Loucy (cell line): ENCODE measurements at regions not wholly inside any gene's neighbourhood (a gene's known extent, or its start where the extent isn't known, plus 50 kb on each side); places are given as distances from the start of the nearest gene placed in this dataset.

ENCODE experiments used
- H2AFZ ChIP-seq: fragments of 200-600 bp; sonication (generic); 2 replicates; pipeline ENCODE4 v1.6.0; 2016; ENCODE audit warnings: antibody characterized with exemption, mild to moderate bottlenecking, low read length, moderate library complexity
- H3F3A ChIP-seq: fragments of 200-600 bp; 2 replicates; pipeline ENCODE4 v1.6.0; 2016; ENCODE audit warnings: antibody characterized with exemption, low read depth, mild to moderate bottlenecking
- H3K27me3 ChIP-seq: fragments of 200-600 bp; sonication (generic); 2 replicates; pipeline ENCODE4 v1.6.1; 2014; ENCODE audit warnings: low read length, mild to moderate bottlenecking; ENCODE audit not compliant: insufficient read depth, poor library complexity, severe bottlenecking
- H3K36me3 ChIP-seq: fragments of 200-600 bp; sonication (generic); 2 replicates; pipeline ENCODE4 v1.6.1; 2016; ENCODE audit warnings: low read length; ENCODE audit not compliant: insufficient read depth
- H3K4me1 ChIP-seq: fragments of 200-600 bp; sonication (generic); 2 replicates; pipeline ENCODE4 v1.5.1; 2014; ENCODE audit warnings: low read length, mild to moderate bottlenecking; ENCODE audit not compliant: insufficient read depth, poor library complexity, severe bottlenecking
- H3K4me2 ChIP-seq: fragments of 200-600 bp; sonication (generic); 2 replicates; pipeline ENCODE4 v1.6.0; 2014; ENCODE audit warnings: antibody characterized with exemption, low read length, low read depth, mild to moderate bottlenecking; ENCODE audit not compliant: poor library complexity, severe bottlenecking
- H3K4me3 ChIP-seq: fragments of 200-600 bp; sonication (generic); 2 replicates; pipeline ENCODE4 v1.5.1; 2014; ENCODE audit warnings: low read length, mild to moderate bottlenecking, mixed read lengths; ENCODE audit not compliant: poor library complexity, severe bottlenecking
- H3K79me2 ChIP-seq: fragments of 200-600 bp; sonication (generic); 2 replicates; pipeline ENCODE4 v1.6.1; 2014; ENCODE audit warnings: low read length; ENCODE audit not compliant: insufficient read depth
- H3K9ac ChIP-seq: fragments of 200-600 bp; sonication (generic); 2 replicates; pipeline ENCODE4 v1.6.0; 2014; ENCODE audit warnings: mild to moderate bottlenecking, low read depth, low read length, moderate library complexity; ENCODE audit not compliant: poor library complexity, severe bottlenecking
- H3K9me2 ChIP-seq: fragments of 200-600 bp; sonication (generic); replicated peaks from 2 replicates; pipeline ENCODE4 v1.6.1; 2016; ENCODE audit warnings: low read depth, low read length, mixed read lengths
- H3K9me3 ChIP-seq: fragments of 200-600 bp; sonication (generic); 2 replicates; pipeline ENCODE4 v1.6.1; 2014; ENCODE audit warnings: mild to moderate bottlenecking, antibody characterized with exemption, low read length, low read depth; ENCODE audit not compliant: insufficient read depth
- H4K20me1 ChIP-seq: fragments of 200-600 bp; sonication (generic); 2 replicates; pipeline ENCODE4 v1.6.0; 2014; ENCODE audit warnings: antibody characterized with exemption, low read length, mild to moderate bottlenecking; ENCODE audit not compliant: insufficient read depth, poor library complexity, severe bottlenecking
- CTCF ChIP-seq: fragments of 200-600 bp; sonication (generic); conservative IDR thresholded peaks from 2 replicates; pipeline ENCODE4 v1.5.1; 2014; ENCODE audit warnings: mild to moderate bottlenecking, antibody characterized with exemption, low read length
- EZH2phosphoT487 ChIP-seq: fragments of 200-600 bp; IDR thresholded peaks from 2 replicates; pipeline ENCODE4 v1.6.1; 2018; ENCODE audit warnings: antibody characterized with exemption, mild to moderate bottlenecking, moderate library complexity, borderline replicate concordance

GRCh38 chr10:78372806-78373205 lies 339.1 kb downstream of the RPS24 start:
- Histone ChIP-seq H4K20me1 (no peaks in the 10 kb centered on the region), H3F3A (no peaks in the 10 kb centered on the region), H2AFZ (no peak overlapping the region), H3K9me2 (no peaks in the 10 kb centered on the region), H3K9ac (no peak overlapping the region), H3K36me3 (no peaks in the 10 kb centered on the region), H3K4me3 (no peak overlapping the region), H3K4me1 (peaks cover 6% of the 10 kb centered on the region), H3K4me2 (no peak overlapping the region), H3K27me3 (no peaks in the 10 kb centered on the region), H3K79me2 (no peaks in the 10 kb centered on the region), H3K9me3 (no peaks in the 10 kb centered on the region)
- TF ChIP-seq CTCF (no peak), EZH2phosphoT487 (no peak)

- no peaks in the 10 kb centered on the region for H4K20me1 ChIP-seq
- H3F3A ChIP-seq: no peaks in the 10 kb centered on the region
- no peak overlapping the region for H3K9ac ChIP-seq
- no peak overlapping the region for H2AFZ ChIP-seq
- TF ChIP-seq EZH2phosphoT487 (no peak), CTCF (no peak)
- no peaks in the 10 kb centered on the region for H3K36me3 ChIP-seq
- no peaks in the 10 kb centered on the region for H3K9me3 ChIP-seq
- H3K4me2 ChIP-seq: no peak overlapping the region
- H3K4me1 ChIP-seq: peaks cover 6% of the 10 kb centered on the region
- no peak overlapping the region for H3K4me3 ChIP-seq
- H3K79me2 ChIP-seq: no peaks in the 10 kb centered on the region
- H3K9me2 ChIP-seq: no peaks in the 10 kb centered on the region
- no peaks in the 10 kb centered on the region for H3K27me3 ChIP-seq
Observed at GRCh38 chr10:78374331-78375028, 340.8 kb downstream of the RPS24 start.

- Histone ChIP-seq H3F3A (no peaks in the 10 kb centered on the region), H2AFZ (no peak overlapping the region), H3K36me3 (no peaks in the 10 kb centered on the region), H4K20me1 (no peaks in the 10 kb centered on the region), H3K4me1 (peaks cover 6% of the 10 kb centered on the region), H3K79me2 (no peaks in the 10 kb centered on the region), H3K4me3 (no peak overlapping the region), H3K9me3 (no peaks in the 10 kb centered on the region), H3K27me3 (no peaks in the 10 kb centered on the region), H3K9ac (no peak overlapping the region), H3K9me2 (no peaks in the 10 kb centered on the region), H3K4me2 (no peak overlapping the region)
- TF ChIP-seq CTCF (no peak), EZH2phosphoT487 (no peak)
Observed at GRCh38 chr10:78375854-78376785, 342.5 kb downstream of the RPS24 start.
